HepG2 (cell line): ENCODE measurements at regions not wholly inside any gene's neighbourhood (a gene's known extent, or its start where the extent isn't known, plus 50 kb on each side); places are given as distances from the start of the nearest gene placed in this dataset.

Experiments used
- ATAC-seq: fragments of 200-7000 bp; cut with Tn5 transposase; 3 replicates; pipeline ENCODE4 v1.9.1; 2020; ENCODE audit warnings: mild to moderate bottlenecking, moderate library complexity
- BruUV-seq: library from RNA; stranded (reverse); fragments of 400-500 nt; replicated peaks from 2 replicates; lab custom pipeline; 2021; lab: Mats Ljungman, UMichigan
- CTCF ChIA-PET: fragments of 300-600 bp; formaldehyde crosslinking; extraction: SDS; loops from one replicate; lab custom pipeline; 2021; ENCODE audit warnings: low total read pairs, inconsistent platforms, low intra/inter-chr PET ratio; lab: Yijun Ruan, JAX
- POLR2A ChIA-PET: fragments of 350-600 bp; sonication (Branson Sonifier 250); formaldehyde crosslinking; loops from one replicate; lab custom pipeline; 2020; ENCODE audit warnings: antibody characterized with exemption, inconsistent platforms; lab: Yijun Ruan, JAX
- DNase-seq: peaks from one replicate; pipeline ENCODE4 v3.0.0-alpha.2; 2015; ENCODE audit warnings: low spot score
- FAIRE-seq: peaks from 3 replicates; lab custom pipeline; 2011; peaks lifted over from hg19 to GRCh38; lab: Jason Lieb, UNC
- H2AFZ ChIP-seq: one replicate; pipeline ENCODE4 v1.6.1; 2011; ENCODE audit warnings: low read length, inconsistent platforms
- H3K27ac ChIP-seq: fragments of 300-600 bp; 3 replicates; pipeline ENCODE4 v1.8.0; 2011; ENCODE audit warnings: mixed run types, mild to moderate bottlenecking, mixed read lengths, low read length, inconsistent platforms; ENCODE audit not compliant: insufficient read depth; ENCODE audit errors: extremely low read length
- H3K27me3 ChIP-seq, 2 experiments: fragments of 200-600 bp in 1 of 2; 2 replicates in 1 of 2; 3 replicates in 1 of 2; pipeline versions ENCODE4 v1.6.0 to v1.8.0; 2011; ENCODE audit warnings: low read length in 2 of 2, mild to moderate bottlenecking in 2 of 2, moderate library complexity in 2 of 2, inconsistent platforms in 1 of 2; ENCODE audit not compliant: insufficient read depth in 2 of 2, control insufficient read depth in 1 of 2
- H3K36me3 ChIP-seq, 2 experiments: fragments of 200-600 bp in 1 of 2; replicated peaks in 1 of 2; 2 replicates in 1 of 2; 3 replicates in 1 of 2; pipeline versions ENCODE4 v1.5.1 to v1.8.0; 2011; ENCODE audit warnings: low read length in 2 of 2, inconsistent platforms in 1 of 2; ENCODE audit not compliant: insufficient read depth in 2 of 2, control insufficient read depth in 1 of 2
- H3K4me1 ChIP-seq: 2 replicates; pipeline ENCODE4 v1.5.1; 2012; ENCODE audit warnings: low read length, inconsistent platforms; ENCODE audit not compliant: insufficient read depth
- H3K4me2 ChIP-seq: 2 replicates; pipeline ENCODE4 v1.6.0; 2011; ENCODE audit warnings: low read depth, low read length, inconsistent platforms
- H3K4me3 ChIP-seq, 3 experiments: fragments of 200-600 bp in 1 of 3; sonication (generic), shearing (Covaris generic) in 1 of 3; replicated peaks in 1 of 3; 2 replicates each; pipeline ENCODE4 v1.5.1; 2011 to 2016; ENCODE audit warnings: low read length in 3 of 3, inconsistent platforms in 2 of 3, low read depth in 2 of 3, mild to moderate bottlenecking in 2 of 3, control low read depth in 1 of 3, mixed read lengths in 1 of 3; ENCODE audit not compliant: insufficient read depth in 1 of 3
- H3K79me2 ChIP-seq: one replicate; pipeline ENCODE4 v1.6.1; 2011; ENCODE audit warnings: low read length, inconsistent platforms; ENCODE audit not compliant: insufficient read depth
- H3K9ac ChIP-seq: 2 replicates; pipeline ENCODE4 v1.6.0; 2011; ENCODE audit warnings: mild to moderate bottlenecking, low read depth, low read length, inconsistent platforms; ENCODE audit not compliant: insufficient read depth
- H3K9me3 ChIP-seq: 2 replicates; pipeline ENCODE4 v1.5.1; 2012; ENCODE audit warnings: mild to moderate bottlenecking, low read length
- H4K20me1 ChIP-seq: 2 replicates; pipeline ENCODE4 v1.6.0; 2011; ENCODE audit warnings: inconsistent platforms, mild to moderate bottlenecking, low read length, moderate library complexity; ENCODE audit not compliant: insufficient read depth
- BORCS8-MEF2B ChIP-seq: sonication (generic); formaldehyde crosslinking; IDR thresholded peaks from 2 replicates; pipeline ENCODE4 v1.8.0; 2022; ENCODE audit warnings: mild to moderate bottlenecking, missing genetic modification reagents
- DNMT1 ChIP-seq: sonication (generic); formaldehyde crosslinking; IDR thresholded peaks from 2 replicates; pipeline ENCODE4 v1.5.1; 2020; ENCODE audit warnings: mild to moderate bottlenecking, missing genetic modification reagents
- GMEB1 ChIP-seq: sonication (generic); formaldehyde crosslinking; IDR thresholded peaks from 2 replicates; pipeline ENCODE4 v1.5.1; 2020; ENCODE audit warnings: missing genetic modification reagents, mild to moderate bottlenecking, borderline replicate concordance
- HBP1 ChIP-seq: IDR thresholded peaks from 2 replicates; pipeline ENCODE4 v1.6.1; 2016; ENCODE audit warnings: low read depth, control low read depth
- IRX3 ChIP-seq: sonication (generic); formaldehyde crosslinking; IDR thresholded peaks from 2 replicates; pipeline ENCODE4 v1.8.1; 2023; ENCODE audit warnings: mild to moderate bottlenecking, low read depth, missing genetic modification reagents, borderline replicate concordance
- NFKB2 ChIP-seq: sonication (generic); formaldehyde crosslinking; IDR thresholded peaks from 2 replicates; pipeline ENCODE4 v1.4.0; 2020; ENCODE audit warnings: missing genetic modification reagents, borderline replicate concordance
- PHF21A ChIP-seq: sonication (generic); formaldehyde crosslinking; IDR thresholded peaks from 2 replicates; pipeline ENCODE4 v1.5.0; 2020; ENCODE audit warnings: mild to moderate bottlenecking, missing genetic modification reagents
- PHF5A ChIP-seq: IDR thresholded peaks from one replicate; pipeline ENCODE4 v1.6.1; 2018; ENCODE audit warnings: low read depth, missing genetic modification reagents; ENCODE audit not compliant: unreplicated experiment
- PITX1 ChIP-seq: sonication (generic); formaldehyde crosslinking; IDR thresholded peaks from 2 replicates; pipeline ENCODE4 v1.5.1; 2020; ENCODE audit warnings: mild to moderate bottlenecking, missing genetic modification reagents
- POLR2AphosphoS2 ChIP-seq: IDR thresholded peaks from 2 replicates; pipeline ENCODE4 v1.6.1; 2011; ENCODE audit warnings: low read depth, low read length, improper control_type of control experiment
- SALL2 ChIP-seq: sonication (generic); formaldehyde crosslinking; IDR thresholded peaks from 2 replicates; pipeline ENCODE4 v1.8.1; 2023; ENCODE audit warnings: mild to moderate bottlenecking, missing genetic modification reagents, inconsistent platforms
- TCF12 ChIP-seq, 2 experiments: fragments of 450-650 bp in 1 of 2; sonication (generic) in 1 of 2; formaldehyde crosslinking in 1 of 2; IDR thresholded peaks; 2 replicates each; pipeline versions ENCODE4 v1.6.1 to v1.8.0; 2017 to 2022; ENCODE audit warnings: antibody characterized with exemption in 1 of 2, mild to moderate bottlenecking in 1 of 2, missing genetic modification reagents in 1 of 2, moderate library complexity in 1 of 2
- TEF ChIP-seq: sonication (generic); formaldehyde crosslinking; IDR thresholded peaks from 2 replicates; pipeline ENCODE4 v1.5.0; 2020; ENCODE audit warnings: missing genetic modification reagents
- ZBTB7B ChIP-seq: sonication (generic); formaldehyde crosslinking; IDR thresholded peaks from 2 replicates; pipeline ENCODE4 v1.4.0; 2020; ENCODE audit warnings: missing genetic modification reagents
- ZNF235 ChIP-seq: sonication (generic); formaldehyde crosslinking; IDR thresholded peaks from 2 replicates; pipeline ENCODE4 v1.8.1; 2023; ENCODE audit warnings: mild to moderate bottlenecking, missing genetic modification reagents, borderline replicate concordance
- ZNF605 ChIP-seq: sonication (generic); formaldehyde crosslinking; IDR thresholded peaks from 2 replicates; pipeline ENCODE4 v1.8.0; 2022; ENCODE audit warnings: mild to moderate bottlenecking, missing genetic modification reagents
- ZNF660 ChIP-seq: sonication (generic); formaldehyde crosslinking; IDR thresholded peaks from 2 replicates; pipeline ENCODE4 v1.5.1; 2020; ENCODE audit warnings: mild to moderate bottlenecking, low read depth, missing genetic modification reagents, borderline replicate concordance
- ZNF75D ChIP-seq: sonication (generic); formaldehyde crosslinking; IDR thresholded peaks from 2 replicates; pipeline ENCODE4 v1.8.1; 2023; ENCODE audit warnings: missing genetic modification reagents, mild to moderate bottlenecking, borderline replicate concordance
- ZNF773 ChIP-seq: sonication (generic); formaldehyde crosslinking; IDR thresholded peaks from 2 replicates; pipeline ENCODE4 v1.4.0; 2020; ENCODE audit warnings: missing genetic modification reagents, borderline replicate concordance
- ZNF775 ChIP-seq: sonication (generic); formaldehyde crosslinking; IDR thresholded peaks from 2 replicates; pipeline ENCODE4 v1.4.0; 2020; ENCODE audit warnings: missing genetic modification reagents, mild to moderate bottlenecking, moderate library complexity, borderline replicate concordance
- WGBS: methylation state at CpG from one replicate; pipeline ENCODE4 v1.1.6; 2017; ENCODE audit warnings: low lambda C conversion rate; 5-methylcytosine and 5-hydroxymethylcytosine counted together
- in situ Hi-C: cut with HindIII; loops from 2 replicates; pipeline ENCODE4 v1.10.0; 2017; ENCODE audit warnings: low pct_unique_long_range_greater_than_20kb; ENCODE audit not compliant: extremely low pct_ligation_motif_present
- intact Hi-C: fragments of 100-400 bp; cut with micrococcal nuclease; formaldehyde crosslinking; loops from one replicate; pipeline ENCODE4 v1.10.0; 2022; ENCODE audit not compliant: unreplicated experiment

- no peak for TF ChIP-seq TEF (CRISPR knock-in tag)
- TF ChIP-seq ZNF660 (CRISPR knock-in tag): no peak
- no peak for TF ChIP-seq BORCS8-MEF2B (CRISPR knock-in tag)
- no peak for TF ChIP-seq ZBTB7B (CRISPR knock-in tag)
- no peak for TF ChIP-seq GMEB1 (CRISPR knock-in tag)
- no peak for TF ChIP-seq ZNF605 (CRISPR knock-in tag)
- no peak for TF ChIP-seq PITX1
- TF ChIP-seq DNMT1 (CRISPR knock-in tag): no peak
- TF ChIP-seq PHF5A (CRISPR knock-in tag): no peak
- no peak for TF ChIP-seq ZNF235 (CRISPR knock-in tag)
- no peak for TF ChIP-seq IRX3 (CRISPR knock-in tag)
These were observed 160.7 kb upstream of the GRIA4 start (continued) for GRCh38 chr11:105449100-105449734.

- DNase-seq: no peak
- intact Hi-C loops (no loop called here), in situ Hi-C loops (no loop called here)
- Histone ChIP-seq H2AFZ (no peak overlapping the region), H3K27me3 (no peaks in the 10 kb centered on the region), H3K36me3 (no peaks in the 10 kb centered on the region), H3K4me3 (no peak overlapping the region), H3K79me2 (no peaks in the 10 kb centered on the region), H3K27ac (no peak overlapping the region), H3K4me2 (no peak overlapping the region), H4K20me1 (no peaks in the 10 kb centered on the region), H3K4me1 (no peaks in the 10 kb centered on the region), H3K9me3 (peaks cover 12% of the 10 kb centered on the region), H3K9ac (no peak overlapping the region)
- FAIRE-seq: no peak
- WGBS: 0% methylated on average over 3 of the region's 4 CpGs
- ChIA-PET POLR2A (no interaction called here), CTCF (no interaction called here)
- ATAC-seq: no peak
- no TSS peak for BruUV-seq
- TF ChIP-seq ZNF775 (CRISPR knock-in tag): no peak
- TF ChIP-seq POLR2AphosphoS2: no peak
- TF ChIP-seq HBP1 (CRISPR knock-in tag): no peak
- no peak for TF ChIP-seq ZNF75D
- TF ChIP-seq TCF12 (IDR thresholded peaks at IDR 0.05): no peak
- no peak for TF ChIP-seq TCF12 (CRISPR knock-in tag; IDR thresholded peaks at IDR 0.05)
- no peak for TF ChIP-seq PHF21A (CRISPR knock-in tag)
- no peak for TF ChIP-seq SALL2 (CRISPR knock-in tag)
- TF ChIP-seq NFKB2 (CRISPR knock-in tag): no peak
- TF ChIP-seq ZNF773 (CRISPR knock-in tag): no peak
These were observed 161.2 kb upstream of the GRIA4 start for GRCh38 chr11:105448703-105449079.
